IMR-90 (cell line): ENCODE measurements at regions not wholly inside any gene's neighbourhood (a gene's known extent, or its start where the extent isn't known, plus 50 kb on each side); places are given as distances from the start of the nearest gene placed in this dataset.

ENCODE experiments used
- ATAC-seq: fragments of 200-7000 bp; cut with Tn5 transposase; 2 replicates; pipeline ENCODE4 v1.9.1; 2020; ENCODE audit warnings: low read depth, mild to moderate bottlenecking, moderate library complexity
- BruUV-seq: library from RNA; stranded (reverse); fragments of 400-500 nt; replicated peaks from 2 replicates; lab custom pipeline; 2021; lab: Mats Ljungman, UMichigan
- CTCF ChIA-PET: fragments of 300-600 bp; formaldehyde crosslinking; extraction: SDS; loops from one replicate; lab custom pipeline; 2021; ENCODE audit warnings: antibody characterized with exemption; lab: Yijun Ruan, JAX
- POLR2A ChIA-PET: fragments of 300-600 bp; sonication (Branson Sonifier 250); formaldehyde crosslinking; loops from one replicate; lab custom pipeline; 2022; ENCODE audit warnings: antibody characterized with exemption; ENCODE audit not compliant: unreplicated experiment; lab: Charles Lee
- DNase-seq: peaks from one replicate; pipeline ENCODE4 v3.0.0; 2013
- H2AFZ ChIP-seq: replicated peaks from 2 replicates; pipeline ENCODE3; 2013; ENCODE audit warnings: low read length, mild to moderate bottlenecking; ENCODE audit not compliant: poor library complexity
- H2AK5ac ChIP-seq: 2 replicates; pipeline ENCODE4 v1.6.1; 2013; ENCODE audit warnings: low read depth, low read length, inconsistent platforms
- H2AK9ac ChIP-seq: replicated peaks from 2 replicates; pipeline ENCODE3; 2013; ENCODE audit warnings: mild to moderate bottlenecking, low read depth, low read length, moderate library complexity; ENCODE audit not compliant: poor library complexity
- H2BK120ac ChIP-seq: 2 replicates; pipeline ENCODE4 v1.6.1; 2013; ENCODE audit warnings: low read depth, low read length, inconsistent platforms
- H2BK15ac ChIP-seq: 3 replicates; pipeline ENCODE4 v1.6.1; 2013; ENCODE audit warnings: low read depth, low read length, inconsistent platforms
- H2BK20ac ChIP-seq: 2 replicates; pipeline ENCODE4 v1.6.1; 2013; ENCODE audit warnings: low read depth, mild to moderate bottlenecking, inconsistent platforms, low read length, moderate library complexity
- H2BK5ac ChIP-seq: 2 replicates; pipeline ENCODE4 v1.6.1; 2013; ENCODE audit warnings: mild to moderate bottlenecking, low read depth, low read length, inconsistent platforms; ENCODE audit not compliant: poor library complexity, severe bottlenecking
- H3K14ac ChIP-seq: replicated peaks from 2 replicates; pipeline ENCODE4 v1.6.1; 2013; ENCODE audit warnings: low read depth, low read length, inconsistent platforms
- H3K18ac ChIP-seq: 2 replicates; pipeline ENCODE4 v1.6.1; 2013; ENCODE audit warnings: low read depth, low read length, control low read depth
- H3K23ac ChIP-seq: 2 replicates; pipeline ENCODE4 v1.6.1; 2013; ENCODE audit warnings: low read depth, low read length, inconsistent platforms
- H3K27ac ChIP-seq: 2 replicates; pipeline ENCODE4 v1.5.1; 2013; ENCODE audit warnings: mild to moderate bottlenecking, control low read depth, low read length; ENCODE audit not compliant: insufficient read depth
- H3K27me3 ChIP-seq: 2 replicates; pipeline ENCODE4 v1.6.1; 2013; ENCODE audit warnings: low read length; ENCODE audit not compliant: control insufficient read depth, insufficient read depth
- H3K36me3 ChIP-seq: 2 replicates; pipeline ENCODE4 v1.6.1; 2013; ENCODE audit warnings: low read length, mixed read lengths; ENCODE audit not compliant: control insufficient read depth, insufficient read depth
- H3K4ac ChIP-seq: 2 replicates; pipeline ENCODE4 v1.6.1; 2013; ENCODE audit warnings: low read depth, low read length, inconsistent platforms
- H3K4me1 ChIP-seq: 2 replicates; pipeline ENCODE4 v1.6.1; 2013; ENCODE audit warnings: low read length, mixed read lengths; ENCODE audit not compliant: control insufficient read depth, insufficient read depth
- H3K4me2 ChIP-seq: 2 replicates; pipeline ENCODE4 v1.6.1; 2013; ENCODE audit warnings: low read depth, mild to moderate bottlenecking, control low read depth, low read length, moderate library complexity
- H3K4me3 ChIP-seq: 2 replicates; pipeline ENCODE4 v1.5.1; 2013; ENCODE audit warnings: low read depth, mild to moderate bottlenecking, control low read depth, low read length, moderate library complexity; ENCODE audit not compliant: insufficient read depth
- H3K56ac ChIP-seq: 2 replicates; pipeline ENCODE4 v1.6.1; 2013; ENCODE audit warnings: low read length, inconsistent platforms; ENCODE audit not compliant: insufficient read depth; ENCODE audit errors: extremely low read depth
- H3K79me1 ChIP-seq, 2 experiments: 2 replicates each; pipeline ENCODE4 v1.6.1; 2013; ENCODE audit warnings: low read length in 2 of 2, inconsistent platforms in 1 of 2, low read depth in 1 of 2
- H3K9ac ChIP-seq: 2 replicates; pipeline ENCODE4 v1.6.1; 2013; ENCODE audit warnings: low read depth, low read length, control low read depth
- H3K9me1 ChIP-seq: 2 replicates; pipeline ENCODE4 v1.6.1; 2013; ENCODE audit warnings: low read length, inconsistent platforms; ENCODE audit not compliant: insufficient read depth
- H3K9me3 ChIP-seq: 2 replicates; pipeline ENCODE4 v1.6.1; 2013; ENCODE audit warnings: low read length; ENCODE audit not compliant: control insufficient read depth, insufficient read depth
- H4K20me1 ChIP-seq: 2 replicates; pipeline ENCODE4 v1.6.1; 2013; ENCODE audit warnings: low read length, inconsistent platforms; ENCODE audit not compliant: insufficient read depth
- H4K5ac ChIP-seq: 2 replicates; pipeline ENCODE4 v1.6.1; 2013; ENCODE audit warnings: mild to moderate bottlenecking, low read depth, low read length, control low read depth
- H4K8ac ChIP-seq, 2 experiments: 2 replicates each; pipeline ENCODE4 v1.6.1; 2013; ENCODE audit warnings: low read depth in 2 of 2, low read length in 2 of 2, control low read depth in 1 of 2, inconsistent platforms in 1 of 2
- H4K91ac ChIP-seq: 2 replicates; pipeline ENCODE4 v1.6.1; 2013; ENCODE audit warnings: low read depth, low read length, inconsistent platforms; ENCODE audit not compliant: insufficient read depth
- BHLHE40 ChIP-seq: fragments of 150-350 bp; IDR thresholded peaks from 2 replicates; pipeline ENCODE4 v1.6.1; 2016; ENCODE audit warnings: mild to moderate bottlenecking, low read depth, low read length
- CEBPB ChIP-seq: IDR thresholded peaks from 2 replicates; pipeline ENCODE4 v1.6.1; 2012; ENCODE audit warnings: low read depth, low read length, improper control_type of control experiment
- CHD1 ChIP-seq: IDR thresholded peaks from 2 replicates; pipeline ENCODE4 v1.6.1; 2012; ENCODE audit warnings: low read depth, low read length, improper control_type of control experiment
- FOS ChIP-seq: fragments of 150-350 bp; IDR thresholded peaks from 2 replicates; pipeline ENCODE4 v1.6.1; 2016; ENCODE audit warnings: low read depth, low read length
- MAFK ChIP-seq: IDR thresholded peaks from 2 replicates; pipeline ENCODE4 v1.6.1; 2012; ENCODE audit warnings: low read depth, low read length, improper control_type of control experiment
- MAZ ChIP-seq: IDR thresholded peaks from 2 replicates; pipeline ENCODE4 v1.6.1; 2012; ENCODE audit warnings: low read depth, mild to moderate bottlenecking, low read length, improper control_type of control experiment, moderate library complexity, borderline replicate concordance
- MXI1 ChIP-seq: IDR thresholded peaks from 2 replicates; pipeline ENCODE4 v1.6.1; 2012; ENCODE audit warnings: low read depth, mild to moderate bottlenecking, low read length, moderate library complexity, borderline replicate concordance
- NFE2L2 ChIP-seq: fragments of 150-350 bp; IDR thresholded peaks from 2 replicates; pipeline ENCODE4 v1.6.1; 2016; ENCODE audit warnings: low read depth, mild to moderate bottlenecking, low read length
- POLR2A ChIP-seq: IDR thresholded peaks from 2 replicates; pipeline ENCODE4 v1.6.1; 2012; ENCODE audit warnings: mild to moderate bottlenecking, low read depth, low read length
- RAD21 ChIP-seq: IDR thresholded peaks from 2 replicates; pipeline ENCODE4 v1.6.1; 2012; ENCODE audit warnings: low read length, improper control_type of control experiment
- RCOR1 ChIP-seq: IDR thresholded peaks from 2 replicates; pipeline ENCODE4 v1.6.1; 2012; ENCODE audit warnings: mild to moderate bottlenecking, low read length, improper control_type of control experiment; ENCODE audit not compliant: insufficient replicate concordance
- SMC3 ChIP-seq: fragments of 150-350 bp; IDR thresholded peaks from 2 replicates; pipeline ENCODE4 v1.6.1; 2016; ENCODE audit warnings: low read depth, mild to moderate bottlenecking, antibody characterized with exemption, low read length, moderate library complexity
- WGBS, 2 experiments: methylation state at CpG; one replicate each; pipeline versions ENCODE4 v1.1.5 to v1.1.7; 2013; ENCODE audit warnings: missing lambda C conversion rate in 2 of 2; ENCODE audit not compliant: insufficient read length in 1 of 2; ENCODE audit errors: extremely low coverage in 2 of 2; 5-methylcytosine and 5-hydroxymethylcytosine counted together
- dilution Hi-C: fragments of 300-500 bp; cut with HindIII; formaldehyde crosslinking; loops from one replicate; pipeline ENCODE4 v1.14.3; 2018; ENCODE audit warnings: low sequenced_read_pairs; ENCODE audit not compliant: unreplicated experiment
- in situ Hi-C: fragments of 300-500 bp; cut with MboI; formaldehyde crosslinking; loops from 3 replicates; pipeline ENCODE4 v1.14.3; 2019; ENCODE audit warnings: low sequenced_read_pairs, inconsistent platforms, mixed read lengths
- intact Hi-C: fragments of 100-400 bp; cut with micrococcal nuclease; formaldehyde crosslinking; loops from 2 replicates; pipeline ENCODE4 v1.10.0; 2022
- TF ChIP-seq, protein P1 (sequence below): fragments of 150-350 bp; IDR thresholded peaks from 2 replicates; pipeline ENCODE4 v1.6.1; 2017; ENCODE audit warnings: mild to moderate bottlenecking, antibody characterized with exemption, low read length, low read depth
- TF ChIP-seq, protein P2 (sequence below): conservative IDR thresholded peaks from 2 replicates; pipeline ENCODE4 v1.5.1; 2012; ENCODE audit warnings: mild to moderate bottlenecking, low read depth, low read length, improper control_type of control experiment

GRCh38 chr17:22703204-22703603 is 1010.9 kb downstream of the KCNJ18 start:
- Histone ChIP-seq H2BK15ac (no peak overlapping the region), H2AK9ac (no peak overlapping the region), H3K4me2 (no peak overlapping the region), H4K5ac (no peak overlapping the region), H3K9me3 (peaks cover 22% of the 10 kb centered on the region; the same call in 1 of the 2 replicates), H3K36me3 (no peaks in the 10 kb centered on the region), H4K8ac (no peak overlapping the region), H2AK5ac (no peak overlapping the region), H3K23ac (no peak overlapping the region), H3K56ac (no peak overlapping the region), H3K18ac (no peak overlapping the region), H4K20me1 (no peaks in the 10 kb centered on the region), H2BK5ac (no peak overlapping the region), H4K91ac (no peak overlapping the region), H3K4ac (no peak overlapping the region), H3K27ac (no peak overlapping the region), H3K27me3 (no peaks in the 10 kb centered on the region), H3K79me1 (no peaks in the 10 kb centered on the region), H3K9ac (no peak overlapping the region), H3K4me3 (no peak overlapping the region), H2BK20ac (no peak overlapping the region), H2AFZ (no peak overlapping the region), H3K14ac (no peak overlapping the region), H2BK120ac (no peak overlapping the region), H3K4me1 (no peaks in the 10 kb centered on the region), H3K9me1 (no peaks in the 10 kb centered on the region)
- dilution Hi-C loops (no loop called here), in situ Hi-C loops (no loop called here), intact Hi-C loops (no loop called here)
- TF ChIP-seq FOS, result no peak
- no peak for TF ChIP-seq SMC3
- TF ChIP-seq POLR2A, result no peak
- TF ChIP-seq, protein P1, sequence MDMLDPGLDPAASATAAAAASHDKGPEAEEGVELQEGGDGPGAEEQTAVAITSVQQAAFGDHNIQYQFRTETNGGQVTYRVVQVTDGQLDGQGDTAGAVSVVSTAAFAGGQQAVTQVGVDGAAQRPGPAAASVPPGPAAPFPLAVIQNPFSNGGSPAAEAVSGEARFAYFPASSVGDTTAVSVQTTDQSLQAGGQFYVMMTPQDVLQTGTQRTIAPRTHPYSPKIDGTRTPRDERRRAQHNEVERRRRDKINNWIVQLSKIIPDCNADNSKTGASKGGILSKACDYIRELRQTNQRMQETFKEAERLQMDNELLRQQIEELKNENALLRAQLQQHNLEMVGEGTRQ, result no peak
- TF ChIP-seq MAZ, result no peak
- TF ChIP-seq CEBPB, result no peak
- no peak for TF ChIP-seq CHD1
- no peak for TF ChIP-seq RCOR1
- no peak for TF ChIP-seq MAFK
- TF ChIP-seq, protein P2, sequence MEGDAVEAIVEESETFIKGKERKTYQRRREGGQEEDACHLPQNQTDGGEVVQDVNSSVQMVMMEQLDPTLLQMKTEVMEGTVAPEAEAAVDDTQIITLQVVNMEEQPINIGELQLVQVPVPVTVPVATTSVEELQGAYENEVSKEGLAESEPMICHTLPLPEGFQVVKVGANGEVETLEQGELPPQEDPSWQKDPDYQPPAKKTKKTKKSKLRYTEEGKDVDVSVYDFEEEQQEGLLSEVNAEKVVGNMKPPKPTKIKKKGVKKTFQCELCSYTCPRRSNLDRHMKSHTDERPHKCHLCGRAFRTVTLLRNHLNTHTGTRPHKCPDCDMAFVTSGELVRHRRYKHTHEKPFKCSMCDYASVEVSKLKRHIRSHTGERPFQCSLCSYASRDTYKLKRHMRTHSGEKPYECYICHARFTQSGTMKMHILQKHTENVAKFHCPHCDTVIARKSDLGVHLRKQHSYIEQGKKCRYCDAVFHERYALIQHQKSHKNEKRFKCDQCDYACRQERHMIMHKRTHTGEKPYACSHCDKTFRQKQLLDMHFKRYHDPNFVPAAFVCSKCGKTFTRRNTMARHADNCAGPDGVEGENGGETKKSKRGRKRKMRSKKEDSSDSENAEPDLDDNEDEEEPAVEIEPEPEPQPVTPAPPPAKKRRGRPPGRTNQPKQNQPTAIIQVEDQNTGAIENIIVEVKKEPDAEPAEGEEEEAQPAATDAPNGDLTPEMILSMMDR, result no peak
- TF ChIP-seq BHLHE40, result no peak
- no peak for TF ChIP-seq RAD21
- no peak for TF ChIP-seq NFE2L2
- TF ChIP-seq MXI1, result no peak
- ATAC-seq (no peak), DNase-seq (no peak)
- CTCF ChIA-PET, result no interaction called here
- POLR2A ChIA-PET, result no interaction called here
- BruUV-seq, result no TSS peak
- no CpG with 5 or more reads among the region's 14 CpGs for WGBS, 2 experiments
